GM18502 (cell line): ENCODE measurements at regions not wholly inside any gene's neighbourhood (a gene's known extent, or its start where the extent isn't known, plus 50 kb on each side); places are given as distances from the start of the nearest gene placed in this dataset.
"Not testable (repeated sequence)": the region's sequence is repeated elsewhere in the genome, so short reads cannot be mapped to it uniquely, and the experiment has no call there.

Source experiments
- ATAC-seq: cut with Tn5 transposase; IDR thresholded peaks from one replicate; pipeline ENCODE4 v1.9.1; 2021; ENCODE audit warnings: mild to moderate bottlenecking; ENCODE audit not compliant: unreplicated experiment, poor library complexity

DNA sequence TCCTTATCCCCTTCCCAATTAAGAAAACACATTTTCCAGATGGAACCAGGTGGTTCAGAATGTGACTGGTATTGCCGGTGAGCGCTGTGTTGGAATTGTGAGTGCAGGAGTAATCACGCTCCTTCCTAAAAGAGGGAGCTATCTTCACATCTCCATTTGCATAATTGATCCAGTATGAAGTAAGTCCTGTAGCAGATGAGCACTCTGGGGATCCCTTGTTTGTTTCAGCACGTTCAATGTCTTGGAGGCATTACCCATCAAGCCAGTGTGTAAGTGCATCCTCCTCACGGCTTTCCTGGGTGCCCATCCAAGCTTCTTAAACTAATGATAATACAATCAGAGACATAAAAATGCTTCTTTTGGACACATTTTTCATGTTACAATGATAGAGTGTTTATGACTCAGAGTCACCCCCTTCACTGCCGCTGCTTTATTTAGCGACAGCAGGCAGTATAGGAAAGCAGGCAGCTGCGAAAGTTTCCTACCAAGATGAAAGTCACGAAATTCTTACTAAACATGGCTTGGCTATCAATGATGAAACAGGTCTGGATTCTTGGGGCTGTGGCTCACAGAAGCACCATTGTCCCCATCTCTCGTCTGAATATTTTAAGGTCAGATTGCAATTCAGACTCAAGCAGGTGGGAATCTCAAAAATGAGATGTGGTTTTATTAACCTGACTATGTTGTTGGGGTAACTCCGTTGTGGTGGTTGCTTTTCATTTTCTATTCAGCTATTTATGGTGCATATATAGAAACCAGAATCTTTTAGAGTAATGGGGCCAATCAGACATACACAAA, 346.3 kb upstream of the MDFIC2 start:
- ATAC-seq, result no peak

DNA sequence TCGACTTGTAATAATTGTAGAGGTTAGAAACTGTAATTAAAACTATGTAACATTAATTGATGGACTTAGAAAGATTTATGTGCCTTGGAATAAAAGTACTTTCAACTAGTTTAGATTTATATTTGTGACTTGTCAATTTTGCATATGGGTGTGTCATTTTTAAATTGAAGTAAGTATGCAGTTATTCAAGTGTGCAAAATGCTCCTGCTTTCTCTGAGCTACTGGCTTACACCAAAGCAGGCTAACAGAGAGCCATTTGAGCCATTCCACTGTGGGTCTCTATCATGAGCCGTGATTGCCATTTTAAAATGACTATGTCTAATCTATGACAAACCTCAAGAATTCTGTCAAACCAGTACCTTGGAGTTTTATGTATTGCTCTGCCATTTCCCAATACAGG, 345.0 kb upstream of the MDFIC2 start:
- ATAC-seq, result no peak

DNA sequence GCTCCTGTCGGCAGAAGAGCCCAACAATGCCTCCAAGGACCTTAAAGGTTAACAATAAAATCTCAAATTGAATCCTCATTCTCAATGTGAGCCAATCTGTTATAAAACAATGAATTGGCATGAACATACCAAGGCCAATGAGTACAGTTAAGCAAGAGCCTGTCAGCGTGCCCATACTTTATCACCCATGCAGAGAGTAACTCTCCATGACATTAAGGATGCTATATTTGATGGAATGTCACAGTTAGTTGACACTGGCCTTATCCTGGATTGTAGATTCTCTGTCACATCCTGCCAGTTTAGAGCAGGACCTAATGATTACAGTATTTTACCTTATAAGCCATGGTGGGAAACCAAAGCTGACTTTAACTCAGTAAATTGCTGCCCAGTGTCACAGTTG, 335.4 kb upstream of the MDFIC2 start:
- ATAC-seq, result no peak

DNA sequence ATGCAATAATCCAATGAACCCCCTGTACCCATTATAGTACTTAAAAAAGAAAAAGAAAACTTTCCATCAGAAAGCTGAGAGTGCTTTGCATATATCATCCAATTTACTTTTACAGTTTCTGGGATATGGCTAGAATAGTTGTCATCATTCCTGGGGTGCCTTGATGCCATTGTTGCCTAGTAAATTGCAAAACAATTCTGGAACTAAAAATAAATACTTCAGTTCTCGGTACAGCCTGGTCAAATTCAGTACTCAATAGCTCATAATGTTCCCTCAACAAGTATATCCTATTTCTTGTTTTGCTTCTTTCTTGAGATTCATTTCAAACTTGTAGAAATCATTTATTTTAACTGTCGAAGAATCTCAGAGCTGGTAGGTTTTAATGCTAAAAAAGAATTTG, 334.7 kb upstream of the MDFIC2 start:
- no peak for ATAC-seq

DNA sequence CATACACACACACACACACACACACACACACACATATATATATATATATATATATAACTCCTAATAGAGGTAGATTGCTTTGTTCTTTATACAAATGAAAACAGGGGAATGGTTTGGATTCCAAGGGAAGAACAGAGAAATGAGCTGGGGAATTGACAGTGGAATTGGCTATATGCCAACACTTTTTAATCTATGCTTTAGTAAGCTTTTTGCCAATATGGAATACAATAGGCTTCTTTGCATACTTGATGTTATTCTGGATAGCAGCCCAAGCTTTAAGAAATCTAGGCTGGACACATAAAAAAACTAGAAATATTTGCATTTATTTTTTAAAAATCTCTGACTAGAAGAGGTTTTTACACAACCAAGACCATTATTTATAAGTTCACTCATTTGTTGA, 334.2 kb upstream of the MDFIC2 start:
- no peak for ATAC-seq

DNA sequence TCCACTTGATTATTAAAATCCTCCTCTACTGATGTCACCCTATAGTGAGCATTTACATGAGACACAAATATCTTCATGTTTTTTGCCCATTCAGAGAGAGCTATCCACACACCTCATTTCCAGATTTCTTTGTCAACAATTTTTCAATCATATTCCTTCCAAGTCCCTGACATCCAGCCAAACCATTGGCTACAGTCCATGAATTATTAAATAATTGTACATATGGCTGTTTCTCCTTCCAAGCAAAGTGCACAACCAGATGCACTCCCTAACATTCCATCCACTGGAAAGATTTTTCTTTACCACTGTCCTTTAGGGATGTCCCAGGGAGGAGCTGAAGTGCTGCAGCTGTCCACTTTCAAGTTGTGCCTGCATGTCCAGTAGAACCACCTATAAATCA, 328.0 kb upstream of the MDFIC2 start:
- no peak for ATAC-seq

DNA sequence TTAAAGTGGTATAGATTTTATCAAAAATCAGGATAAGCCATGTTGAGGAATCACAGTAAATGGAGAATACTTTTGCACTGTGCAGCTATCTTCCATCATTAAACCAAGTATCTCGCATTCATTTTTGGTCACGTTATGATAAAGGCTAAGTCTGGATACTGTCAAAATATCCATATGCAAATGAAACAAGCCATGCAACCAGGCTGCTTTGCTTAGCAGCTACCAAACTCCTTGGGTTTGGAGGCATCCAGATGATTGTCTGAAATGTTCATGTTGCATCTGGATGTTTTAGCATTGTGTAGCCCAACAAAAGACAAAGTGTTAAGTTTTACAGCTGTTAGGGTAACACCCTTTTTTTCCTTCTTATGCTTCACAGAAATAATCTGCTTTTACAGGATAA, 322.9 kb upstream of the MDFIC2 start:
- ATAC-seq, result no peak

DNA sequence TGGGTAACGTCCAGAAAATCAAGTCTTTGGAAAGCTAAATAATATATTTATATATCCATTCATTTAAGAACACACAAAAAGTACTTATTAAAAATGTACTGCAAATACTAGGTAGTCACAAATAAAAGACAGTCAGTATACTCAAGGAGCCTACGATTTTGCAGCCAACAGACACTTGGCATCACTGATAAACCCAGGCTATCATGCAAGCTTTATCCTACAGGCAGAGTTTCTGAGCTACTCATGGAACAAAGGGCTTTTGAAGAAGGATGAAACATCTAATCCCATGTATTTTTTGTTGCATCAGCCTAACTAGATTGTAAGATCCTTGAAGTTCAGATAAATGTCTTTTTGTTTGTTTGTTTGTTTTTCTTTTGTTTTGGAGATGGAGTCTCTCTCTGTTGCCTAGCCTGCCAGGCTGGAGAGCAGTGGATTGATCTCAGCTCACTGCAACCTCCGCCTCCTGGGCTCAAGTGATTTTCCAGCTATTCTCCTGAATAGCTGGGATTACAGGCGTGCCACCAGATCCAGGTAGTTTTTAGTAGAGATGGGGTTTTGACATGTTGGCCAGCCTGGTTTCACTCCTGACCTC, 319.4 kb upstream of the MDFIC2 start:
- ATAC-seq, result no peak

DNA sequence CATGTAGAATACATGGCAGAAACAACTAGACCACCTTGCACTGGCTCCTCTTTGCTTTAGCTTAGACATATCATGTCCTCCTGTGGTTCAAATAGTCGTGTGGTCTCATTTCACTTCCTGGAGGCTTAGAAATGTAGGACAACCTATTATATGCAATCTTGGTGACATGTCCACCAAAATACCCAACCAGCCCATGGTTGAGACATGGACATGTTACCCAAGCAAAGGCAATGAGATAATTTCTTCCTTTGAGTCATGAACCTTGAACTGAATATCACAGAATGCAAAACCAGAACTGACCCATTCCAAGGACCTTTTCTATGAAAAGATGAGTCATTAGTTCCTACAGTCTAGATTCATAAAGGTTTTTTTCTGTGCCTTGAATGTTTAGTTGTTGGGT, 309.0 kb upstream of the MDFIC2 start:
- ATAC-seq, result no peak

DNA sequence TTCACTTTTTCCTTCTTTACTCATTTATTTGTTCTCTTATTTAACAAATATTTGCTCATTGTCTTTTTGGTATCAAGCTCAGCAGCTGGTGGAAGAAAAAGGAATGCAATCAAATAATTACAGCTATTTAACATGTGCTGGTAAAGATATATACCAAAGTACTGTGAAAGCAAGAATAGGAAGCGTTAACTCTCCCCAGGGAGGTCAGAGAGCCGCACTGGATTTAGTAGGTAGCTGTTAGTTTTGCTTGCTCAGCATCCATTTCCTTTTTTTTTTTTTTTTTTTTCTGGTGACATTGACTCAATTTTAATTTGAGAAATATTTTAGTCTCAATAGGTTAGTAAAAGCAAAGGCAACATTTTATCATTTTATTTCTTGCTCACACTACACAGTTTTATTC, 308.5 kb upstream of the MDFIC2 start:
- ATAC-seq, result no peak

DNA sequence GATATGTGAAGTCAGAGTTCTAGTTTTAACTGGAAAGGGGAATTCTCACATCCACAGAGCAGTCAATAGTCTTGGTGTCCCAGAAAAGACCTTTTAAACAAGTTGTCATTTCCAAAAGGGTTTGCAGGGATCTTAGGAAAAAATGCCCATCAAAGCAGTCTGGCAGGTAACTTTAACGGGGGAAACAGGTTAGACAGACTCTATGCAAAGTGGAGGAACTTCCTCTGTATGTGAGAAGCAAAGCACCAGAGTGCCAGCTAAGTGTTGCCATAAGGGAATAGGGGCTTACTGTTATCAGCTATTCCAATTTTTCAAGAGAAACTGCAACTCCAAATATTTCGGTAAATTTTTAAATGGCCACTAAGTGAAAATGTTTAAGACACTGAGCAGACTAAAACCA, 307.9 kb upstream of the MDFIC2 start:
- ATAC-seq, result no peak

DNA sequence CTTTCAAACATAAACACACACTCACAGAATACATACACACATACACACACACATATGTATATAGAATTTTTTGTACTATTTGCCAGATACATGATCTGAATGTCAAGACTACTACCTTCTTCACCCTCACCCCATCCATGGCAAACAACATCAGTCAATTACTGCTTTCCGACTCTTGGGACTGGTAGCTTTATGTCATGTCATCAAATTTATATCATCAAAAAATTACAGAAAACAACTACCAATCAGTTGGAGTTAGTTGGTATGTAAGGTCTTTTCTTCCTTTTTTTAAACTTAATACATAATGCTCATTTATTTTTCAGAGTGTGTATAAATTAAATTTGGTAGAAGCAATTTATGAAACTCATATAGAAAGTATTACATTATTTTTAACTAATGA, 305.7 kb upstream of the MDFIC2 start:
- ATAC-seq, result no peak

DNA sequence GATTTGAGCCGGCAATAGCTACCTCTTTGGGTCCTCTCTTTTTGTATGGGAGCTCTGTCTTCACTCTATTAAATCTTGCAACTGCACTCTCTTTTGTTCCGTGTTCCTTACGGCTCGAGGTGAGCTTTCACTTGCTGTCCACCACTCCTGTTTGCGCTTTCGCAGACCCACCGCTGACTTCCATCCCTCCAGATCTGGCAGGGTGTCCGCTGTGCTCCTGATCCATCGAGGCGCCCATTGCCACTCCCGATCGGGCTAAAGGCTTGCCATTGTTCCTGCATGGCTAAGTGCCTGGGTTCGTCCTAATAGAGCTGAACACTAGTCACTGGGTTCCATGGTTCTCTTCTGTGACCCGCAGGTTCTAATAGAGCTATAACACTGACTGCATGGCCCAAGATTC, 304.9 kb upstream of the MDFIC2 start:
- ATAC-seq, result not testable (repeated sequence)

DNA sequence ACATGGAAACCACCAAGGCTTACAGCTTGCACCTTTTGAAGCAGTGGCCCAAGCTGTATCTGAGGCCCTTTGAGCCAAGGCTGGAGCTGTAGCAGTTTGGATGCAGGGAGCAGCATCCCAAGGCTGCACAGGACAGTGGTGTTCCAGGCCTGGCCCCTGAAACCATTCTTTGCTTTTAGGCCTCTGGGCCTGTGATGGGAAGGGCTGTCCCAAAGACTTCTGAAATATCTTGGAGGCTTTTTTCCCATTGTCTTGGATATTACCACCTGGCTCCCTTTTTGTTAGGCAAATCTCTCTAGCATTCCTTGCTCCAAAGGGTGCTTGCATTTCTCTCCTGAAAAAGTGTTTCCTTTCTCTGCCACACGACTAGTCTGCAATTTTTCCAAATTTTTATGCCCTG, 302.8 kb upstream of the MDFIC2 start:
- ATAC-seq, result no peak

DNA sequence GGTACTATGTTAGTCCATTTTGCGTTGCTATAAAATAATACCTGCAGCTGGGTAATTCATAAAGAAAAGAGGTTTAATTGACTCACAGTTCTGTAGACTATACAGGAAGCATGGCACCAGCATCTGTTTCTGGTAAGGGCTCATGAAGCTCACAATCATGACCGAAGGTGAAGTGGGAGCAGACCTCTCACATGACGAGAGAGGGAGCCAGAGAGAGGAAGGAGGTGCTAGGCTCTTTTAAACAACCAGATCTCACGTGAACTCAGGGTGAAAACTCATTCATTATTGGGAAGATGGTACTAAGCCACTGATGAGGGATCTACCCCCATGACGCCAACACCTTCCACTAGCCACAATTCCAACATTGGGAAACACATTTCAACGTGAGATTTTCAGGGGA, 301.7 kb upstream of the MDFIC2 start:
- ATAC-seq, result no peak

DNA sequence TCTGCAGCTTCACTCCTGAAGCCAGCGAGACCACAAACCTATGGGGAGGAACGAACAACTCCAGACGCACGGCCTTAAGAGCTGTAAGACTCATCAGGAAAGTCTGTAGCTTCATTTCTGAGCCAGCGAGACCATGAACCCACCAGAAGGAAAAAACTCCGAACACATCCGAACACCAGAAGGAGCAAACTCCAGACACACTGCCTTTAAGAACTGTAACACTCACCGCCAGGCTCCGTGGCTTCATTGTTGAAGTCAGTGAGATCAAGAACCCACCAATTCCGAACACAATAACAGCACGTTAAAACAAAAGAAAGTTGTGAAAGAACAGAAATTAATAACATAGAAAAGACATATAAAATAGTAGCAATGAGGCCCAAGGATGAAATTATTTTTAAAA, 300.5 kb upstream of the MDFIC2 start:
- ATAC-seq, result no peak

DNA sequence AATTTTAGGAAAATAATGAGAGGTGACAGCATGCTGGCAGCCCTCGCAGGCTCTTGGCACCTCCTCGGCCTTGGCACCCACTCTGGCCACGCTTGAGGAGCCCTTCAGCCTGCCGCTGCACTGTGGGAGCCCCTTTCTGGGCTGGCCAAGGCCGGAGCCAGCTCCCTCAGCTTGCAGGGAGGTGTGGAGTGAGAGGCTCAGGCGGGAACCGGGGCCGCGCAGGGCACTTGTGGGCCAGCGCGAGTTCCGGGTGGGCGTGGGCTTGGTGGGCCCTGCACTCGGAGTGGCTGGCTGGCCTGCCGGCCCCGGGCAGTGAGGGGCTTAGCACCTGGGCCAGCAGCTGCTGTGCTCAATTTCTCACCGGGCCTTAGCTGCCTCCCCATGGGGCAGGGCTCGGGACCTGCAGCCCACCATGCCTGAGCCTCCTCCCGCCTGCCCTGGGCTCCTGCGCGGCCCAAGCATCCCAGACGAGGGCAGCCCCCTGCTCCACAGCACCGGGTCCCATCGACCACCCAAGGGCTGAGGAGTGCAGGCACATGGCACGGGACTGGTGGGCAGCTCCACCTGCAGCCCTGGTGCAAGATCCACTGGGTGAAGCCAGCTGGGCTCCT, 299.3 kb upstream of the MDFIC2 start:
- not testable (repeated sequence) for ATAC-seq

DNA sequence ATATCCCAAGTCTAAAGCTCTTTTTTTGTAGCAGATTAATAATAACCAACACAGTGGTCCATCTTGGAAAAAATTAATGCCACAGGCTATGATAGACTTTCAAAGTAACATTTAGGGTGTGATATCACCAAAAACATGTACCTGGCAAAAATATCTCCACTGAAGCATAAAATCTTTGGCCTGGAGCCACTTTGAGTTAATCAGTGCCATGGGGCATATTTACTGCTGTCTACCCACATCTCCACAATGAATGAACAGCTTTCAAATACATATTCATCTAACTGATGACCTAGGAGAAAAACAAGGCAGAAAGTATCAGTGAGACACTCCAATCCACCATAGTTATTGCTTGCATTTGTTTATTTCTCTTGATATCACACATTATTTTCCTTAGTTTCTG, 296.0 kb upstream of the MDFIC2 start:
- ATAC-seq, result no peak

DNA sequence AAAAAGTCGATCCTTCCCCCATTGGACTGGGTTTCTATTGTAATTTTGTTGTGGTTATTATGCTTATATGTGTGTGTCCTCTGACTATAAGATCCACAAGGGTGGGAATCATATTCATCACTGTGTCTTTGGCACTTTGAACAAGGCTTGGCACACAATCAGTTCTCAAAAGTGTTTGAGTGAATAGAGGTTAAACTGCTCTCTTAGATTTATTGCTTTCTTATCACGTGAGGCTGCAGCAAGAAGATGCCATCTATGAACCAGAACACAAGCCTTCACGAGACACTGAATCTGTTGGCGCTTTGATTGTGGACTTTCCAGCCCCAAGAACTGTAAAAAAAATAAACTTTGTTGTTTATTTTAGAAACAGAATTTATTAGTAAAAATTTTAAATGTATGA, 295.0 kb upstream of the MDFIC2 start:
- no peak for ATAC-seq

DNA sequence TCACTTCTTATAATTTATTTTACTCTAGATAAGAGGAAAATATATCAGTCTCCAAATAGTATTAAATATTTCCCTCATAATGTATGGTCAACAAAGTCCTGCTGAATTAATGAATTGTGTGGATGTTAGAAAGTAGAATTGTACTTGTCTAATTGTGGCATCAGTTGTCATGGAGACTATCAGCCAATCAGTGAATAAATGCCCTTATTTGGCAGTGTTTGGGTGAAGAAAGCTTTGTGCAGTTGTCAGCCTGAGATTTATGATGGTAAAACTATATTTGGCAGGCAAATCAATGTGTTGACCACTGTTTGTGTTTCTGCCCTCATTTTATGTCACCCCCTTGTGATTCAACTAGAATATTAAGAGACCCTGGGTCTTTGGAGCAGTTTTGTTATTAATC, 293.6 kb upstream of the MDFIC2 start:
- no peak for ATAC-seq

DNA sequence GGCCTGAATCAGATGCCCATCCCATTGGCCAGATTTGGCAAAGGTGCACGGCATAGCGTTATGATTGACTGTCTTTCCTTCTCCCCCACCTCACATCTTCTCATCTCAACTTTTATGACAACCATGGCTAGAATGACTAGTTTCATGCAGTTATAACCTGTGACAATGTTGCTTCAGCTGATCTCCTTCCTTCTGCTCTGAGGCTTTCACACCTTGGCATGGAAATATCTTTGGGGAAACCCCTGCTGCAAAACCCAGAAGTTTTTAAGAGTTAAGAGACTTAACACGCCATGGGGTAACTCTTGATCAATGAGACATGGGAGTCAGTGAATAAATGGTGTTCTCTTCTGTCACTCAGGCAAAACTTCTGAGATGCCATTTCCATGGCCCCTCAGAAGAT, 290.7 kb upstream of the MDFIC2 start:
- no peak for ATAC-seq

DNA sequence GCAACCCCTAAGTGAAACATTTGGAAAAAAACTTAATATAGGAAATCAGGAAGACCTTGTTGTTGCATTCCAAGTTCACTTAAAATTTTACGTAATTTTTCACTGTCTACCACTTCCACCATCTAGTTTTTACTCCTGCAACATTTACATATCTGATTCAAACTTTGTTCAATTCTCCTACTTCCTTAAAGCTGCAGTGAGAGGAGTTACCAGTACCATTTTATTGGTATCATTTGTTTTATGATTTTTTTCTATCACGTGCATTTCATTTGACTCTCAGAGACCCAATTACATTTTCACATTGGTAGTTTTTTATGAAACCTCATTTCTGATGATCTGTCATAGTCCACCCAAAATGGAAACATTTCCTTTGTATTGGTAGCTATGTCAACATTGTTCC, 284.9 kb upstream of the MDFIC2 start:
- no peak for ATAC-seq
